Stomach (tissue), 8 donors: ENCODE measurements at regions not wholly inside any gene's neighbourhood (a gene's known extent, or its start where the extent isn't known, plus 50 kb on each side); places are given as distances from the start of the nearest gene placed in this dataset.
A peak's percentile ranks its signal among the peaks of the same experiment; 100 is the strongest.

ENCODE experiments used
- DNase-seq, 2 donors: peaks; one replicate each; pipeline versions ENCODE4 v3.0.0 to v3.0.0-alpha.2; 2013 to 2019
- H3K27ac ChIP-seq, 5 donors: fragments of 200-600 bp in 4 of 5; sonication (generic) in 4 of 5; one replicate each; pipeline ENCODE4 v1.5.1; 2013 to 2019; ENCODE audit warnings: mild to moderate bottlenecking in 1 of 5, moderate library complexity in 1 of 5
- H3K27me3 ChIP-seq, 3 donors: fragments of 200-600 bp; sonication (generic); one replicate each; pipeline ENCODE4 v1.5.1; 2017 to 2019; ENCODE audit warnings: mixed run types in 1 of 3
- H3K36me3 ChIP-seq, 4 donors: fragments of 200-600 bp; sonication (generic); 1 replicate in 3 of 4; 2 replicates in 1 of 4; pipeline ENCODE4 v1.5.1; 2016 to 2019
- H3K4me1 ChIP-seq, 4 donors: fragments of 200-600 bp; sonication (generic); one replicate each; pipeline ENCODE4 v1.5.1; 2016 to 2019
- H3K4me3 ChIP-seq, 4 donors: fragments of 200-600 bp; sonication (generic) in 3 of 4; one replicate each; pipeline ENCODE4 v1.5.1; 2016 to 2019; ENCODE audit warnings: mild to moderate bottlenecking in 1 of 4
- H3K9me3 ChIP-seq, 4 donors: fragments of 200-600 bp; sonication (generic); one replicate each; pipeline ENCODE4 v1.5.1; 2016 to 2019
- CTCF ChIP-seq, 7 experiments: fragments of 450-650 bp in 4 of 7; fragments of 200-600 bp in 3 of 7; sonication (generic) in 3 of 7; IDR thresholded peaks; one replicate each; pipeline ENCODE4 v1.5.1; 2016 to 2019; ENCODE audit warnings: antibody characterized with exemption in 7 of 7, control low read depth in 2 of 7, mild to moderate bottlenecking in 1 of 7
- EP300 ChIP-seq: sonication (generic); formaldehyde crosslinking; IDR thresholded peaks from one replicate; pipeline ENCODE4 v1.6.1; 2017; ENCODE audit warnings: antibody characterized with exemption
- POLR2A ChIP-seq, 4 donors: fragments of 450-650 bp; IDR thresholded peaks; one replicate each; pipeline ENCODE4 v1.6.1; 2016; ENCODE audit warnings: antibody characterized with exemption in 4 of 4, control low read depth in 2 of 4, mild to moderate bottlenecking in 1 of 4, moderate library complexity in 1 of 4
- POLR2AphosphoS5 ChIP-seq, 3 donors: sonication (generic); formaldehyde crosslinking; IDR thresholded peaks; one replicate each; pipeline ENCODE4 v1.6.1; 2016; ENCODE audit warnings: antibody characterized with exemption in 3 of 3
- WGBS, 5 donors: extraction: QIAGEN DNeasy Blood & Tissue Kit in 3 of 5; methylation state at CpG; one replicate each; pipeline versions ENCODE4 v1.1.5 to v1.1.7; 2013 to 2018; 5-methylcytosine and 5-hydroxymethylcytosine counted together
- intact Hi-C: fragments of 100-400 bp; cut with DNase I; formaldehyde crosslinking; loops from one replicate; pipeline ENCODE4 v1.15.1; 2023; ENCODE audit warnings: low total_unique reads
- donor health status: healthy with polysubstance abuse.
- donor health status: Bipolar disorder and iron deficiency.
- donor health status: healthy.

DNA sequence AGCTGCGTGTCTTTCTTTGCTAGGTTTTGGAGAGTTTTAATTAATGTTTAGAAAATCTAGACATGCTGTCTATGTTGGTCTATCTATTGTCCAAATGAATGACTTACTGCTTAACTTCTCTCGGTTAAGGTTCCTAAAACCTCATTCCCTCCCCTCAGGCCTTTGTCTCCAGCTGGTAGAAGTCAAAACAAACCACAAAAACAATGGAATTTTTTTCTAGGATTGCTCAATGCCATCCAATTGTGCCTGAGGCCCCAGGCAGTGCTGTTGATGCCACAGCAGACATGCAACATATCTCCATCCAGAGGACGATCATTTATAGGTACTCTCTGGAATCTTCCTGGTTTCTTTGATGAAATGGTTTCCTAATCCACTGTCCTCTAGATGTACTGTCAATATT is 448.2 kb upstream of the TBX3 start:
- Histone ChIP-seq H3K27me3 (no peaks in the 10 kb centered on the region), H3K4me3 (no peak overlapping the region), H3K9me3 (peaks cover 0 to 4% (median 0%) of the 10 kb centered on the region in 4 donors), H3K27ac (no peak overlapping the region), H3K36me3 (no peaks in the 10 kb centered on the region), H3K4me1 (peaks cover 0 to 16% (median 6%) of the 10 kb centered on the region in 4 donors)
- intact Hi-C loops, result no loop called here
- TF ChIP-seq EP300 (no peak), CTCF (IDR thresholded peaks at IDR 0.05) (no peak), POLR2A (IDR thresholded peaks at IDR 0.05) (no peak), POLR2AphosphoS5 (IDR thresholded peaks at IDR 0.05) (no peak)
- WGBS, 5 donors, result 58 to 77% (median 61%) methylated on average over 3 of the region's 3 CpGs
- no peak for DNase-seq

DNA sequence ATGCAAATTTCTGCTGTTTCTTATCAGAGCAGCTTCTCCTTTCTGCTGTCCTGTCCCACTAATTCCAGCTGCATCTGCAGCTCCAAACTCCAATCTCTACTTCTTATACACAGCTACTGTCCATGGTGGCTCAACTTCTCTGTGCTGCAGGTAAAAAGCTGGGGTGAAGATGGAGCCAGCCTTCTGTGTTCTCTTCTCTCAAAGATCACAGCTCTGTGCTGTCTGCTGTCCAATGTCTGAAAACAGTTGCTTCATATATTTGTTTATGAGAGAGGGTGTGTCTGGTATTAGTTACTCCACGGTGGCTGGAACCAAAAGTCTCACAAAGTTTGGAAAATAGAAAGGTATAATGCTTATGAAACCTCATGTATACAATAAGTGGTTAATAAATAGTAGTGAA is 445.8 kb upstream of the TBX3 start:
- Histone ChIP-seq H3K4me3 (no peak overlapping the region), H3K9me3 (peaks cover 0 to 4% (median 0%) of the 10 kb centered on the region in 4 donors), H3K4me1 (peaks cover 0 to 7% (median 6%) of the 10 kb centered on the region in 4 donors), H3K36me3 (no peaks in the 10 kb centered on the region), H3K27me3 (no peaks in the 10 kb centered on the region), H3K27ac (no peak overlapping the region)
- no peak for DNase-seq
- 18 to 59% (median 22%) methylated on average over 1 of the region's 1 CpG for WGBS, 5 donors
- intact Hi-C loops, result no loop called here
- no peak for TF ChIP-seq POLR2AphosphoS5 (IDR thresholded peaks at IDR 0.05)
- TF ChIP-seq CTCF (IDR thresholded peaks at IDR 0.05), result no peak
- no peak for TF ChIP-seq POLR2A (IDR thresholded peaks at IDR 0.05)
- no peak for TF ChIP-seq EP300

DNA sequence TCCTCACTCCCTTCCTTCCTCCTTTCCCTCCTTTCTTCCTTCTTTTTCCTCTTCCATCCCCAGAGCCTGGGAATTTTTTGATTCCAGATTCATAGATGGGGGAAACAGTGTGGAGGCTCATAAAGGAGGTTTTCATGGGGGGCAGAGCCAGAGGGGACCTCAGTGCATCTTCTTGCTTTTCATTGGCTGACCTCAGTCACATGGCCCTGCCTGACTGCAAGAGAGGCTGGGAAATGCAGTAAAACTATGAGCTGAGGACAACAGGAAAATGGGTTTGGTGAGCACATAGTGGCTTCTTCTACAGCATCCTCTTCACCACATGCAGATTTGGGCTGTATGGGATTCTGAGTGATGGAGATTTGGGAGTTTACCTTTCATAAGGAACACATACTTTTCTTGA is 437.1 kb upstream of the TBX3 start:
- no peak for TF ChIP-seq CTCF (IDR thresholded peaks at IDR 0.05)
- no peak for TF ChIP-seq EP300
- no peak for TF ChIP-seq POLR2AphosphoS5 (IDR thresholded peaks at IDR 0.05)
- Histone ChIP-seq H3K36me3 (no peaks in the 10 kb centered on the region), H3K9me3 (no peaks in the 10 kb centered on the region), H3K27me3 (no peaks in the 10 kb centered on the region), H3K4me1 (no peaks in the 10 kb centered on the region), H3K27ac (no peak overlapping the region), H3K4me3 (no peak overlapping the region)
- DNase-seq, result no peak
- intact Hi-C loops, result no loop called here

DNA sequence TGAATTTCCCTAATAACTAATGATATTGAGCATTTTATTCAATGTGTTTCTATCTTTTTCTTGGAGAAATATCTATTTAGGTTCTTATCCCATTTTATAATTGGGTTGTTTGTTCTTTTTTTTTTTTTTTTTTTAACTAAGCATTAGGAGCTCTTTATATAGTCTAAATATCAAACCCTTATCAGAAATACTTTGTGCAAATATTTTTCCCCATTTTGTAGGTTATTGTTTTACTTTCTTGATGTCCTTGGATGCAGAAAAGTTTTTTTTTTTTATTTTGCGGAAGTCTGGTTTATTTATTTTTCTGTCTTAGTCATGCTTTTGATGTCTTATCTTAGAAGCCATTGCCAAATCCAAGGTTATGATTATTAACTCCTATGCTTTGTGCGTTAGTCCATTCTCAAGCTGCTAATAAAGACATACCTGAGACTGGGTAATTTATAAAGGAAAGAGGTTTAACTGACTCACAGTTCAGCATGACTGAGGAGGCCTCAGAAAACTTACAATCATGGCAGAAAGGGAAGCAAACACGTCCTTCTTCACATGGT is 434.3 kb upstream of the TBX3 start:
- WGBS, 5 donors, result 34 to 64% (median 42%) methylated on average over 3 of the region's 3 CpGs

More for the DNA sequence above, 434.3 kb upstream of the TBX3 start:
- Histone ChIP-seq H3K36me3 (no peaks in the 10 kb centered on the region), H3K9me3 (no peaks in the 10 kb centered on the region), H3K4me3 (no peak overlapping the region), H3K27ac (peak overlapping the region in 1 of 5 donors; percentile 47), H3K27me3 (no peaks in the 10 kb centered on the region), H3K4me1 (no peaks in the 10 kb centered on the region)
- TF ChIP-seq CTCF (IDR thresholded peaks at IDR 0.05), result no peak
- peak in 1 of 3 donors; percentile 29 for TF ChIP-seq POLR2AphosphoS5 (IDR thresholded peaks at IDR 0.05)
- no peak for TF ChIP-seq EP300
- TF ChIP-seq POLR2A (IDR thresholded peaks at IDR 0.05), result no peak
- DNase-seq, result peak in 1 of 2 donors; percentile 22
- intact Hi-C loops, result no loop called here
